ENCODE measurements at regions not wholly inside any gene's neighbourhood (a gene's known extent, or its start where the extent isn't known, plus 50 kb on each side); places are given as distances from the start of the nearest gene placed in this dataset.
"Not testable (repeated sequence)": the region's sequence is repeated elsewhere in the genome, so short reads cannot be mapped to it uniquely, and the experiment has no call there.

DNA sequence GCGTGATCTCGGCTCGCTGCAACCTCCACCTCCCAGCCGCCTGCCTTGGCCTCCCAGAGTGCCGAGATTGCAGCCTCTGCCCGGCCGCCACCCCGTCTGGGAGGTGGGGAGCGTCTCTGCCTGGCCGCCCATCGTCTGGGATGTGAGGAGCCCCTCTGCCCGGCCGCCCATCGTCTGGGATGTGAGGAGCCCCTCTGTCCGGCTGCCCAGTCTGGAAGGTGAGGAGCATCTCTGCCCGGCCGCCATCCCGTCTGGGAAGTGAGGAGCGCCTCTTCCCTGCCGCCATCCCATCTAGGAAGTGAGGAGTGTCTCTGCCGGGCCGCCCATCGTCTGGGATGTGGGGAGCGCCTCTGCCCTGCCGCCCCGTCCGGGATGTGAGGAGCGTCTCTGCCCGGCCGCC is 56.9 kb upstream of the FOXE1 start:
- not testable (repeated sequence) for H3K9ac ChIP-seq (ENCODE audit: low read length); H3K9me2 ChIP-seq (ENCODE audit: insufficient read depth, low read length); H3K4me3 ChIP-seq (ENCODE audit: low read length); H4K20me1 ChIP-seq (ENCODE audit: insufficient read depth); H3K79me2 ChIP-seq (replicated peaks; ENCODE audit: insufficient read depth, low read length); H2AFZ ChIP-seq (ENCODE audit: low read depth, low read length); H3K4me2 ChIP-seq (ENCODE audit: low read length); H3K9me3 ChIP-seq (ENCODE audit: low read length); H3F3A ChIP-seq (ENCODE audit: insufficient read depth, low read length, poor library complexity, severe bottlenecking); H3K36me3 ChIP-seq (ENCODE audit: insufficient read depth, low read length); H3K27me3 ChIP-seq (ENCODE audit: insufficient read depth, low read depth, low read length); H3K27ac ChIP-seq (ENCODE audit: low read length)

DNA sequence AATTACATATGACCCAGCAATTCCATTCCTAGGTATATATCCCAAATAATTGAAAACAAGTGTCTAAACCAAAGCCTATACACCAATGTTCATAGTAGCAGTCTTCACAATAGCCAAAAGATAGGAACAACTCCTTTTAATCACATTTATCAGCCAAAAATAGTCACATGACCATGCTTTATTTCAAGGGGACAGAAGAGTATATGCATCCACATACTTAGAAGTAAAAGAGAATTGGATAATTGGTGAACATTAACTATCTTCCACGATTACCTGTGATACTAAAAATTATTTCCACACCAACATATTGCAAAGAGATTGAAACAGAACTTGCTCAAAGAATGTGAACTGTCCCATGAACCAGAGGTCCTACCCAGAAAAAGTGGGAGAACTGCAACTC is 51.8 kb upstream of the FOXE1 start:
- Histone ChIP-seq H3K9ac (ENCODE audit: low read length) (no peak overlapping the region), H3K27me3 (ENCODE audit: insufficient read depth, low read depth, low read length) (peaks cover 8% of the 10 kb centered on the region), H3F3A (ENCODE audit: insufficient read depth, low read length, poor library complexity, severe bottlenecking) (no peaks in the 10 kb centered on the region), H3K9me3 (ENCODE audit: low read length) (no peaks in the 10 kb centered on the region), H4K20me1 (ENCODE audit: insufficient read depth) (no peaks in the 10 kb centered on the region), H3K4me3 (ENCODE audit: low read length) (no peak overlapping the region), H3K79me2 (replicated peaks; ENCODE audit: insufficient read depth, low read length) (no peaks in the 10 kb centered on the region), H3K27ac (ENCODE audit: low read length) (no peak overlapping the region), H2AFZ (ENCODE audit: low read depth, low read length) (no peak overlapping the region), H3K9me2 (ENCODE audit: insufficient read depth, low read length) (no peaks in the 10 kb centered on the region), H3K36me3 (ENCODE audit: insufficient read depth, low read length) (no peaks in the 10 kb centered on the region), H3K4me2 (ENCODE audit: low read length) (no peak overlapping the region)
- TF ChIP-seq EP300 (conservative IDR thresholded peaks at IDR 0.05; ENCODE audit: poor library complexity, severe bottlenecking) (no peak), SMC3 (conservative IDR thresholded peaks at IDR 0.05; ENCODE audit: poor library complexity) (no peak), RAD21 (conservative IDR thresholded peaks at IDR 0.05) (no peak), POLR2AphosphoS5 (IDR thresholded peaks at IDR 0.05) (no peak), TAF1 (IDR thresholded peaks at IDR 0.05; ENCODE audit: low read depth) (no peak), MXI1 (conservative IDR thresholded peaks at IDR 0.05; ENCODE audit: poor library complexity, severe bottlenecking) (no peak), EZH2 (IDR thresholded peaks at IDR 0.05; ENCODE audit: borderline replicate concordance, insufficient read depth, low read length, poor library complexity, severe bottlenecking) (no peak)
- TF ChIP-seq, protein P1, sequence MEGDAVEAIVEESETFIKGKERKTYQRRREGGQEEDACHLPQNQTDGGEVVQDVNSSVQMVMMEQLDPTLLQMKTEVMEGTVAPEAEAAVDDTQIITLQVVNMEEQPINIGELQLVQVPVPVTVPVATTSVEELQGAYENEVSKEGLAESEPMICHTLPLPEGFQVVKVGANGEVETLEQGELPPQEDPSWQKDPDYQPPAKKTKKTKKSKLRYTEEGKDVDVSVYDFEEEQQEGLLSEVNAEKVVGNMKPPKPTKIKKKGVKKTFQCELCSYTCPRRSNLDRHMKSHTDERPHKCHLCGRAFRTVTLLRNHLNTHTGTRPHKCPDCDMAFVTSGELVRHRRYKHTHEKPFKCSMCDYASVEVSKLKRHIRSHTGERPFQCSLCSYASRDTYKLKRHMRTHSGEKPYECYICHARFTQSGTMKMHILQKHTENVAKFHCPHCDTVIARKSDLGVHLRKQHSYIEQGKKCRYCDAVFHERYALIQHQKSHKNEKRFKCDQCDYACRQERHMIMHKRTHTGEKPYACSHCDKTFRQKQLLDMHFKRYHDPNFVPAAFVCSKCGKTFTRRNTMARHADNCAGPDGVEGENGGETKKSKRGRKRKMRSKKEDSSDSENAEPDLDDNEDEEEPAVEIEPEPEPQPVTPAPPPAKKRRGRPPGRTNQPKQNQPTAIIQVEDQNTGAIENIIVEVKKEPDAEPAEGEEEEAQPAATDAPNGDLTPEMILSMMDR (IDR thresholded peaks at IDR 0.05; ENCODE audit: poor library complexity, severe bottlenecking): no peak
- TF ChIP-seq, protein P2, sequence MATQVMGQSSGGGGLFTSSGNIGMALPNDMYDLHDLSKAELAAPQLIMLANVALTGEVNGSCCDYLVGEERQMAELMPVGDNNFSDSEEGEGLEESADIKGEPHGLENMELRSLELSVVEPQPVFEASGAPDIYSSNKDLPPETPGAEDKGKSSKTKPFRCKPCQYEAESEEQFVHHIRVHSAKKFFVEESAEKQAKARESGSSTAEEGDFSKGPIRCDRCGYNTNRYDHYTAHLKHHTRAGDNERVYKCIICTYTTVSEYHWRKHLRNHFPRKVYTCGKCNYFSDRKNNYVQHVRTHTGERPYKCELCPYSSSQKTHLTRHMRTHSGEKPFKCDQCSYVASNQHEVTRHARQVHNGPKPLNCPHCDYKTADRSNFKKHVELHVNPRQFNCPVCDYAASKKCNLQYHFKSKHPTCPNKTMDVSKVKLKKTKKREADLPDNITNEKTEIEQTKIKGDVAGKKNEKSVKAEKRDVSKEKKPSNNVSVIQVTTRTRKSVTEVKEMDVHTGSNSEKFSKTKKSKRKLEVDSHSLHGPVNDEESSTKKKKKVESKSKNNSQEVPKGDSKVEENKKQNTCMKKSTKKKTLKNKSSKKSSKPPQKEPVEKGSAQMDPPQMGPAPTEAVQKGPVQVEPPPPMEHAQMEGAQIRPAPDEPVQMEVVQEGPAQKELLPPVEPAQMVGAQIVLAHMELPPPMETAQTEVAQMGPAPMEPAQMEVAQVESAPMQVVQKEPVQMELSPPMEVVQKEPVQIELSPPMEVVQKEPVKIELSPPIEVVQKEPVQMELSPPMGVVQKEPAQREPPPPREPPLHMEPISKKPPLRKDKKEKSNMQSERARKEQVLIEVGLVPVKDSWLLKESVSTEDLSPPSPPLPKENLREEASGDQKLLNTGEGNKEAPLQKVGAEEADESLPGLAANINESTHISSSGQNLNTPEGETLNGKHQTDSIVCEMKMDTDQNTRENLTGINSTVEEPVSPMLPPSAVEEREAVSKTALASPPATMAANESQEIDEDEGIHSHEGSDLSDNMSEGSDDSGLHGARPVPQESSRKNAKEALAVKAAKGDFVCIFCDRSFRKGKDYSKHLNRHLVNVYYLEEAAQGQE (IDR thresholded peaks at IDR 0.05; ENCODE audit: borderline replicate concordance): no peak

DNA sequence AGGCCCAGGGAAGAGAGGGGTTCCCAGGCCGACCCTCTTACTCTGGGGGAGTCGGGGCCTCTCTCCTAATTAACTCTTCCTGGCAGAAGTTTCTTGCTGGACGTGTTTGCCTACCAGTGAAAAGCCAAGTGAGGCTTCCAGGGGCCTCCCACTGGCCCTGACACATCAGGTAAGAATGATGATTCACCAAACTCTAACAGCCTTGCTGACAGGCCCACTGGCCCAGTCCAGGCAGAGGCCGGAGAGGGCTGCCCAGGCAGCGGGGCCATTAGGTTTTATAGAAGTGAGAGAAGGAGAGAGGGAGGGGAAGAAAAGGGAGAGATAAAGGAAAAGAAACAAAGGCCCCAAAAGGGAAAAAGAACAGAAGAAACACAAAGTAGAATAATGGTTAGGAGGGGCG is 50.8 kb upstream of the FOXE1 start:
- Histone ChIP-seq H3K27ac (ENCODE audit: low read length) (no peak overlapping the region), H3K9me2 (ENCODE audit: insufficient read depth, low read length) (no peaks in the 10 kb centered on the region), H3K79me2 (replicated peaks; ENCODE audit: insufficient read depth, low read length) (no peaks in the 10 kb centered on the region), H2AFZ (ENCODE audit: low read depth, low read length) (no peak overlapping the region), H3K4me2 (ENCODE audit: low read length) (no peak overlapping the region), H3K9me3 (ENCODE audit: low read length) (no peaks in the 10 kb centered on the region), H3F3A (ENCODE audit: insufficient read depth, low read length, poor library complexity, severe bottlenecking) (no peaks in the 10 kb centered on the region), H4K20me1 (ENCODE audit: insufficient read depth) (no peaks in the 10 kb centered on the region), H3K27me3 (ENCODE audit: insufficient read depth, low read depth, low read length) (peaks cover 8% of the 10 kb centered on the region), H3K4me3 (ENCODE audit: low read length) (no peak overlapping the region), H3K36me3 (ENCODE audit: insufficient read depth, low read length) (no peaks in the 10 kb centered on the region), H3K9ac (ENCODE audit: low read length) (no peak overlapping the region)
- TF ChIP-seq MXI1 (conservative IDR thresholded peaks at IDR 0.05; ENCODE audit: poor library complexity, severe bottlenecking) (no peak), TAF1 (IDR thresholded peaks at IDR 0.05; ENCODE audit: low read depth) (no peak), POLR2AphosphoS5 (IDR thresholded peaks at IDR 0.05) (no peak), EZH2 (IDR thresholded peaks at IDR 0.05; ENCODE audit: borderline replicate concordance, insufficient read depth, low read length, poor library complexity, severe bottlenecking) (no peak), EP300 (conservative IDR thresholded peaks at IDR 0.05; ENCODE audit: poor library complexity, severe bottlenecking) (no peak), RAD21 (conservative IDR thresholded peaks at IDR 0.05) (no peak), SMC3 (conservative IDR thresholded peaks at IDR 0.05; ENCODE audit: poor library complexity) (no peak)
- TF ChIP-seq, protein P2 (IDR thresholded peaks at IDR 0.05; ENCODE audit: borderline replicate concordance): no peak
- TF ChIP-seq, protein P1 (IDR thresholded peaks at IDR 0.05; ENCODE audit: poor library complexity, severe bottlenecking): no peak

Data from neural cell (in vitro differentiated cells).